H9 (cell line): ENCODE measurements at regions not wholly inside any gene's neighbourhood (a gene's known extent, or its start where the extent isn't known, plus 50 kb on each side); places are given as distances from the start of the nearest gene placed in this dataset.

Source experiments
- DNase-seq: peaks from one replicate; pipeline ENCODE4 v3.0.0-alpha.2; 2017
- H2AFZ ChIP-seq: one replicate; pipeline ENCODE4 v1.6.1; 2013; ENCODE audit warnings: mild to moderate bottlenecking, low read length, control low read depth, moderate library complexity
- H2AK5ac ChIP-seq: 2 replicates; pipeline ENCODE4 v1.6.1; 2013; ENCODE audit warnings: low read length, control low read depth, mixed read lengths; ENCODE audit not compliant: insufficient read length
- H2BK120ac ChIP-seq: one replicate; pipeline ENCODE4 v1.6.1; 2013; ENCODE audit warnings: low read depth, mild to moderate bottlenecking, low read length, control low read depth, inconsistent platforms; ENCODE audit not compliant: poor library complexity, severe bottlenecking
- H2BK12ac ChIP-seq: 2 replicates; pipeline ENCODE4 v1.6.1; 2013; ENCODE audit warnings: low read length, control low read depth, mixed read lengths, low read depth; ENCODE audit not compliant: insufficient read length
- H2BK15ac ChIP-seq: 2 replicates; pipeline ENCODE4 v1.6.1; 2013; ENCODE audit warnings: low read depth, low read length, control low read depth
- H2BK20ac ChIP-seq: one replicate; pipeline ENCODE4 v1.6.1; 2013; ENCODE audit warnings: low read depth, mild to moderate bottlenecking, low read length, control low read depth, inconsistent platforms; ENCODE audit not compliant: poor library complexity, severe bottlenecking
- H2BK5ac ChIP-seq: 2 replicates; pipeline ENCODE4 v1.6.1; 2013; ENCODE audit warnings: low read length, control low read depth, mixed read lengths; ENCODE audit not compliant: insufficient read length
- H3K14ac ChIP-seq: 2 replicates; pipeline ENCODE4 v1.6.1; 2013; ENCODE audit warnings: low read length, control low read depth; ENCODE audit not compliant: insufficient read depth
- H3K18ac ChIP-seq: 2 replicates; pipeline ENCODE4 v1.6.1; 2013; ENCODE audit warnings: low read depth, mild to moderate bottlenecking, mixed read lengths, low read length, control low read depth; ENCODE audit not compliant: insufficient read length
- H3K23ac ChIP-seq: 2 replicates; pipeline ENCODE4 v1.6.1; 2013; ENCODE audit warnings: low read length, control low read depth, mixed read lengths, low read depth; ENCODE audit not compliant: insufficient read length
- H3K23me2 ChIP-seq: 2 replicates; pipeline ENCODE4 v1.6.1; 2013; ENCODE audit warnings: low read depth, mild to moderate bottlenecking, mixed read lengths, low read length, control low read depth; ENCODE audit not compliant: insufficient read length, poor library complexity, severe bottlenecking
- H3K27ac ChIP-seq: 2 replicates; pipeline ENCODE4 v1.5.1; 2013; ENCODE audit warnings: low read length, control low read depth, mixed read lengths, low read depth; ENCODE audit not compliant: insufficient read length
- H3K27me3 ChIP-seq: 2 replicates; pipeline ENCODE4 v1.6.1; 2013; ENCODE audit warnings: low read length, control low read depth, inconsistent platforms; ENCODE audit not compliant: insufficient read depth
- H3K4ac ChIP-seq: 2 replicates; pipeline ENCODE4 v1.6.1; 2013; ENCODE audit warnings: low read depth, mild to moderate bottlenecking, control low read depth, inconsistent platforms, low read length, moderate library complexity
- H3K4me1 ChIP-seq: 2 replicates; pipeline ENCODE4 v1.6.1; 2013; ENCODE audit warnings: low read length, control low read depth, inconsistent platforms; ENCODE audit not compliant: insufficient read depth
- H3K4me2 ChIP-seq: 2 replicates; pipeline ENCODE4 v1.6.1; 2013; ENCODE audit warnings: low read length, control low read depth, mixed read lengths; ENCODE audit not compliant: insufficient read length, insufficient read depth
- H3K56ac ChIP-seq: 2 replicates; pipeline ENCODE4 v1.6.1; 2013; ENCODE audit warnings: low read depth, mild to moderate bottlenecking, mixed read lengths, low read length, control low read depth; ENCODE audit not compliant: insufficient read length
- H3K79me1 ChIP-seq: 2 replicates; pipeline ENCODE4 v1.6.1; 2013; ENCODE audit warnings: low read depth, mild to moderate bottlenecking, moderate library complexity, low read length, control low read depth, inconsistent platforms; ENCODE audit not compliant: insufficient read depth, poor library complexity, severe bottlenecking
- H3K79me2 ChIP-seq: 2 replicates; pipeline ENCODE4 v1.6.1; 2013; ENCODE audit warnings: low read length, control low read depth, inconsistent platforms; ENCODE audit not compliant: insufficient read depth
- H3K9ac ChIP-seq: 2 replicates; pipeline ENCODE4 v1.6.1; 2013; ENCODE audit warnings: low read length, control low read depth, mixed read lengths; ENCODE audit not compliant: insufficient read length; ENCODE audit errors: extremely low read depth
- H3K9me3 ChIP-seq: one replicate; pipeline ENCODE4 v1.6.1; 2013; ENCODE audit warnings: low read depth, low read length, inconsistent platforms; ENCODE audit not compliant: control insufficient read depth
- H3T11ph ChIP-seq: one replicate; pipeline ENCODE4 v1.6.1; 2013; ENCODE audit warnings: mild to moderate bottlenecking, low read length, control low read depth, inconsistent platforms
- H4K20me1 ChIP-seq: one replicate; pipeline ENCODE4 v1.6.1; 2013; ENCODE audit not compliant: control insufficient read depth, insufficient read length, insufficient read depth
- H4K5ac ChIP-seq: 2 replicates; pipeline ENCODE4 v1.6.1; 2013; ENCODE audit warnings: low read depth, mild to moderate bottlenecking, mixed read lengths, low read length, control low read depth; ENCODE audit not compliant: insufficient read length
- H4K8ac ChIP-seq: replicated peaks from 2 replicates; pipeline ENCODE4 v1.6.1; 2013; ENCODE audit warnings: low read length, control low read depth, mixed read lengths, low read depth; ENCODE audit not compliant: insufficient read length
- H4K91ac ChIP-seq: 2 replicates; pipeline ENCODE4 v1.6.1; 2013; ENCODE audit warnings: low read depth, mild to moderate bottlenecking, moderate library complexity, mixed read lengths, low read length, control low read depth; ENCODE audit not compliant: insufficient read length
- H3K27ac Mint-ChIP-seq, 3 experiments: 2 replicates in 2 of 3; 3 replicates in 1 of 3; pipeline ENCODE4 v1.8.0; 2020 to 2021; ENCODE audit warnings: mixed read lengths in 3 of 3, mild to moderate bottlenecking in 1 of 3, moderate library complexity in 1 of 3
- H3K27me3 Mint-ChIP-seq: 2 replicates; pipeline ENCODE4 v1.8.0; 2021; ENCODE audit warnings: low read depth, mild to moderate bottlenecking, moderate library complexity, mixed read lengths
- H3K36me3 Mint-ChIP-seq, 3 experiments: 2 replicates in 2 of 3; 3 replicates in 1 of 3; pipeline ENCODE4 v1.8.0; 2020 to 2021; ENCODE audit warnings: low read depth in 3 of 3, mixed read lengths in 3 of 3; ENCODE audit not compliant: insufficient read depth in 1 of 3
- H3K4me1 Mint-ChIP-seq, 2 experiments: 2 replicates each; pipeline ENCODE4 v1.8.0; 2020; ENCODE audit warnings: mixed read lengths in 2 of 2
- H3K4me3 Mint-ChIP-seq, 2 experiments: 2 replicates in 1 of 2; 3 replicates in 1 of 2; pipeline ENCODE4 v1.8.0; 2020 to 2021; ENCODE audit warnings: mild to moderate bottlenecking in 2 of 2, mixed read lengths in 2 of 2, moderate library complexity in 1 of 2
- H3K9me3 Mint-ChIP-seq, 2 experiments: 2 replicates in 1 of 2; 3 replicates in 1 of 2; pipeline ENCODE4 v1.8.0; 2020; ENCODE audit warnings: mild to moderate bottlenecking in 2 of 2, mixed read lengths in 2 of 2, moderate library complexity in 1 of 2
- CTCF ChIP-seq: fragments of 200-600 bp; sonication (generic); conservative IDR thresholded peaks from 3 replicates; pipeline ENCODE4 v1.8.0; 2021; ENCODE audit warnings: antibody characterized with exemption, mild to moderate bottlenecking
- WGBS: extraction: QIAGEN DNeasy Blood & Tissue Kit; methylation state at CpG from one replicate; pipeline ENCODE4 v1.1.7; 2013; ENCODE audit warnings: missing lambda C conversion rate, low lambda C conversion rate, mixed read lengths; ENCODE audit not compliant: insufficient read length; ENCODE audit errors: extremely low coverage; 5-methylcytosine and 5-hydroxymethylcytosine counted together

DNA sequence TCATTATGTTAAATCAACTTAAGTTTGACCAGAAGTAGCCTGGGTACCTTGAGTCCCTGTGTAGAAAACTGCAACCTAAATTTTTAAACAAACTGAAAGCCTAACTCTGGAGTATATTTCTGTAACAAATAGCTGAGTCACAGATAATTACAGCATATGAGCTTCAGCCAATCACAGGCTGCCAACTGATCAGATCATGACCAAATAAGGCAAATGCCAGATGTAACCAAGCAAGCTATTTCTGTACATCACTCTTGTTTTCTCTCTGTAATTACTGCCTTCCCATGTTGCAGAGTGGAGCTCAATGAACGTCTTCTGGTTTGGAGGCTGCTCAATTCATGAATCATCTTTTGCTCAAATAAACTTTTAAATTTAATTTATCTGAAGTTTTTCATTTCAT is 980.9 kb upstream of the DIAPH2 start:
- H3K18ac ChIP-seq, result no peak overlapping the region
- no peak overlapping the region for H3K4ac ChIP-seq
- H2BK15ac ChIP-seq, result no peak overlapping the region
- no peaks in the 10 kb centered on the region for H3K9me3 ChIP-seq
- Mint-ChIP-seq H3K27ac (no peak overlapping the region), H3K4me1 (no peaks in the 10 kb centered on the region), H3K4me3 (no peak overlapping the region), H3K9me3 (peaks cover 17% of the 10 kb centered on the region in 2 experiments), H3K36me3 (peaks cover 2 to 17% (median 4%) of the 10 kb centered on the region in 3 experiments; a peak in 4 of 7 replicates), H3K27me3 (no peaks in the 10 kb centered on the region)
- H3K79me1 ChIP-seq, result no peaks in the 10 kb centered on the region
- H3K4me2 ChIP-seq, result no peak overlapping the region
- H3K14ac ChIP-seq, result no peak overlapping the region
- H3K23me2 ChIP-seq, result no peaks in the 10 kb centered on the region
- DNase-seq, result no peak
- H3K23ac ChIP-seq, result no peak overlapping the region
- H2BK5ac ChIP-seq, result no peak overlapping the region
- no peak overlapping the region for H2AFZ ChIP-seq
- no peak for TF ChIP-seq CTCF
- no peak overlapping the region for H3K9ac ChIP-seq
- no peaks in the 10 kb centered on the region for H3K4me1 ChIP-seq
- no peaks in the 10 kb centered on the region for H3K79me2 ChIP-seq
- no CpG with 5 or more reads among the region's 1 CpG for WGBS
- no peak overlapping the region for H4K91ac ChIP-seq
- no peak overlapping the region for H2AK5ac ChIP-seq
- H3K27ac ChIP-seq, result no peak overlapping the region
- H4K20me1 ChIP-seq, result no peaks in the 10 kb centered on the region
- H3K56ac ChIP-seq, result no peak overlapping the region
- no peak overlapping the region for H2BK120ac ChIP-seq
- H3K27me3 ChIP-seq, result no peaks in the 10 kb centered on the region
- no peak overlapping the region for H2BK20ac ChIP-seq
- no peak overlapping the region for H2BK12ac ChIP-seq
- H4K8ac ChIP-seq, result no peak overlapping the region
- no peak overlapping the region for H3T11ph ChIP-seq
- no peak overlapping the region for H4K5ac ChIP-seq
